B cell (primary cell): ENCODE measurements at regions not wholly inside any gene's neighbourhood (a gene's known extent, or its start where the extent isn't known, plus 50 kb on each side); places are given as distances from the start of the nearest gene placed in this dataset.

ENCODE experiments used
- ATAC-seq: fragments of 200-7000 bp; cut with Tn5 transposase; one replicate; pipeline ENCODE4 v1.10.0; 2021; ENCODE audit warnings: low read depth, mild to moderate bottlenecking, moderate number of reproducible peaks, moderate library complexity
- CTCF ChIA-PET: fragments of 350-600 bp; sonication (Branson Sonifier 250); formaldehyde crosslinking; loops from one replicate; lab custom pipeline; 2021; ENCODE audit warnings: antibody characterized with exemption, inconsistent platforms; lab: Charles Lee
- POLR2A ChIA-PET: fragments of 350-600 bp; sonication (Branson Sonifier 250); formaldehyde crosslinking; loops from one replicate; lab custom pipeline; 2021; ENCODE audit warnings: antibody characterized with exemption; lab: Charles Lee
- DNase-seq: peaks from one replicate; pipeline ENCODE4 v3.0.0; 2013
- H2AFZ ChIP-seq: 2 replicates; pipeline ENCODE4 v1.6.1; 2012; ENCODE audit warnings: mild to moderate bottlenecking, low read depth, low read length; ENCODE audit not compliant: insufficient read depth, poor library complexity, severe bottlenecking
- H3K27ac ChIP-seq, 2 donors: 1 replicate in 1 of 2; 2 replicates in 1 of 2; pipeline ENCODE4 v1.5.1; 2012 to 2013; ENCODE audit warnings: low read length in 2 of 2, mild to moderate bottlenecking in 2 of 2, moderate library complexity in 1 of 2
- H3K27me3 ChIP-seq, 4 experiments: fragments of 200-600 bp in 1 of 4; sonication (generic) in 1 of 4; replicated peaks in 1 of 4; 1 replicate in 2 of 4; 2 replicates in 2 of 4; pipeline versions ENCODE4 v1.6.1 to v1.7.0; 2013 to 2016; ENCODE audit warnings: low read length in 3 of 4, mild to moderate bottlenecking in 2 of 4, mixed read lengths in 1 of 4, moderate library complexity in 1 of 4; ENCODE audit not compliant: insufficient read depth in 4 of 4, control insufficient read depth in 3 of 4; ENCODE audit errors: control extremely low read depth in 1 of 4
- H3K36me3 ChIP-seq, 2 experiments: replicated peaks in 1 of 2; 1 replicate in 1 of 2; 2 replicates in 1 of 2; pipeline versions ENCODE4 v1.6.1 to v1.7.1; 2013; ENCODE audit warnings: low read length in 1 of 2; ENCODE audit not compliant: insufficient read depth in 2 of 2, control insufficient read depth in 1 of 2; ENCODE audit errors: control extremely low read depth in 1 of 2, extremely low read depth in 1 of 2
- H3K4me1 ChIP-seq, 2 donors: fragments of 200-600 bp in 1 of 2; sonication (generic) in 1 of 2; 1 replicate in 1 of 2; 2 replicates in 1 of 2; pipeline versions ENCODE4 v1.5.1 to v1.6.1; 2013 to 2017; ENCODE audit warnings: low read length in 2 of 2; ENCODE audit not compliant: control insufficient read depth in 2 of 2, insufficient read depth in 2 of 2
- H3K4me2 ChIP-seq: replicated peaks from 2 replicates; pipeline ENCODE3; 2012; ENCODE audit warnings: mild to moderate bottlenecking, low read depth, low read length; ENCODE audit not compliant: poor library complexity, severe bottlenecking
- H3K4me3 ChIP-seq, 5 experiments: fragments of 200-600 bp in 1 of 5; sonication (generic) in 1 of 5; 1 replicate in 3 of 5; 2 replicates in 2 of 5; pipeline versions ENCODE4 v1.5.1 to v1.7.0; 2011 to 2016; ENCODE audit warnings: low read length in 4 of 5, mild to moderate bottlenecking in 4 of 5, low read depth in 2 of 5, control low read depth in 1 of 5, moderate library complexity in 1 of 5; ENCODE audit not compliant: insufficient read depth in 1 of 5; ENCODE audit errors: control extremely low read depth in 1 of 5, extremely low read depth in 1 of 5
- H3K79me2 ChIP-seq: fragments of 200-600 bp; sonication (generic); one replicate; pipeline ENCODE4 v1.6.0; 2016; ENCODE audit warnings: low read length; ENCODE audit not compliant: control insufficient read depth, insufficient read depth
- H3K9ac ChIP-seq: fragments of 200-600 bp; sonication (generic); 2 replicates; pipeline ENCODE4 v1.6.1; 2017; ENCODE audit warnings: mild to moderate bottlenecking, low read length, moderate library complexity
- H3K9me3 ChIP-seq, 3 donors: one replicate each; pipeline versions ENCODE4 v1.6.1 to v1.7.1; 2013; ENCODE audit warnings: low read length in 2 of 3; ENCODE audit not compliant: control insufficient read depth in 2 of 3, insufficient read depth in 1 of 3; ENCODE audit errors: control extremely low read depth in 1 of 3
- H4K20me1 ChIP-seq: 2 replicates; pipeline ENCODE4 v1.6.0; 2012; ENCODE audit warnings: mild to moderate bottlenecking, low read length; ENCODE audit not compliant: insufficient read depth, control insufficient read depth, poor library complexity, severe bottlenecking
- H3K27ac Mint-ChIP-seq: one replicate; pipeline ENCODE4 v1.8.0; 2021; ENCODE audit warnings: mixed read lengths
- H3K27me3 Mint-ChIP-seq: one replicate; pipeline ENCODE4 v1.8.0; 2021; ENCODE audit warnings: mixed read lengths
- H3K4me1 Mint-ChIP-seq: one replicate; pipeline ENCODE4 v1.8.0; 2021; ENCODE audit warnings: mixed read lengths
- H3K4me3 Mint-ChIP-seq: one replicate; pipeline ENCODE4 v1.8.0; 2021; ENCODE audit warnings: mixed read lengths
- H3K9me3 Mint-ChIP-seq: one replicate; pipeline ENCODE4 v1.8.0; 2022; ENCODE audit warnings: mixed read lengths; ENCODE audit not compliant: insufficient read depth
- EZH2 ChIP-seq: IDR thresholded peaks from 2 replicates; pipeline ENCODE4 v1.6.1; 2012; ENCODE audit warnings: borderline replicate concordance, low read depth, mild to moderate bottlenecking, moderate library complexity, low read length; ENCODE audit not compliant: insufficient read depth, poor library complexity, severe bottlenecking
- WGBS: methylation state at CpG from one replicate; pipeline ENCODE4 v1.1.5; 2013; ENCODE audit warnings: missing lambda C conversion rate; ENCODE audit not compliant: insufficient coverage; 5-methylcytosine and 5-hydroxymethylcytosine counted together
- intact Hi-C: fragments of 100-400 bp; cut with micrococcal nuclease; formaldehyde crosslinking; loops from one replicate; pipeline ENCODE4 v1.10.0; 2022
- TF ChIP-seq, protein P1 (sequence below): fragments of 200-600 bp; IDR thresholded peaks from one replicate; pipeline ENCODE4 v1.8.0; 2022; ENCODE audit warnings: antibody characterized with exemption, mild to moderate bottlenecking

DNA sequence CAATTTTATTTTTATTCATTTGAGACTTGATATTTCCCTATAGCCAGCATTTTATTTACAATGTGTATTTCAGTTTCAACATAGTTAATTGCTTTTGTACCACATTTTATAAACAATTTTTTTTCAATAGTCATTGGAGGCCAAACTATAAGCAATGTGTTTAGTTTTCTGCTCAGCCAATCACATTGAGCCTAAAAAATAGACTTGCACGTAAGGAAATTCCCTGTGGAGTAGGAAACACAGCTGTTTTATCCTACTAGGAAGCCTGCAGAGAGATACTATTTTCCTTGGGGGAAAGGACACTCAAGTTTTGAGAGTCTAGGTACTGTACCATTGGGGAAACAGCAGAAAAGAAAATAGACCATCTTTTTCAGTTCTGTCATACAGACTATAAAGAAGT is 410.2 kb upstream of the GOT2 start:
- 100% methylated on average over 1 of the region's 1 CpG for WGBS
- peaks cover 9% of the 10 kb centered on the region for H3K9me3 Mint-ChIP-seq
- Histone ChIP-seq H4K20me1 (no peaks in the 10 kb centered on the region), H3K4me3 (no peak overlapping the region), H3K4me1 (no peaks in the 10 kb centered on the region), H3K79me2 (no peaks in the 10 kb centered on the region), H2AFZ (no peak overlapping the region), H3K27ac (no peak overlapping the region), H3K9me3 (no peaks in the 10 kb centered on the region), H3K27me3 (no peaks in the 10 kb centered on the region), H3K36me3 (no peaks in the 10 kb centered on the region), H3K9ac (no peak overlapping the region), H3K4me2 (no peak overlapping the region)
- H3K4me1 Mint-ChIP-seq, result no peaks in the 10 kb centered on the region
- H3K27ac Mint-ChIP-seq, result no peak overlapping the region
- no peak overlapping the region for H3K4me3 Mint-ChIP-seq
- ATAC-seq (no peak), DNase-seq (no peak)
- ChIA-PET POLR2A (no interaction called here), CTCF (interaction anchor here (0.7 kb wide), 1 partner anchor 146 kb away, joined by 4 read pairs; no protein-coding TSS in a partner anchor)
- no peak for TF ChIP-seq EZH2
- TF ChIP-seq, protein P1, sequence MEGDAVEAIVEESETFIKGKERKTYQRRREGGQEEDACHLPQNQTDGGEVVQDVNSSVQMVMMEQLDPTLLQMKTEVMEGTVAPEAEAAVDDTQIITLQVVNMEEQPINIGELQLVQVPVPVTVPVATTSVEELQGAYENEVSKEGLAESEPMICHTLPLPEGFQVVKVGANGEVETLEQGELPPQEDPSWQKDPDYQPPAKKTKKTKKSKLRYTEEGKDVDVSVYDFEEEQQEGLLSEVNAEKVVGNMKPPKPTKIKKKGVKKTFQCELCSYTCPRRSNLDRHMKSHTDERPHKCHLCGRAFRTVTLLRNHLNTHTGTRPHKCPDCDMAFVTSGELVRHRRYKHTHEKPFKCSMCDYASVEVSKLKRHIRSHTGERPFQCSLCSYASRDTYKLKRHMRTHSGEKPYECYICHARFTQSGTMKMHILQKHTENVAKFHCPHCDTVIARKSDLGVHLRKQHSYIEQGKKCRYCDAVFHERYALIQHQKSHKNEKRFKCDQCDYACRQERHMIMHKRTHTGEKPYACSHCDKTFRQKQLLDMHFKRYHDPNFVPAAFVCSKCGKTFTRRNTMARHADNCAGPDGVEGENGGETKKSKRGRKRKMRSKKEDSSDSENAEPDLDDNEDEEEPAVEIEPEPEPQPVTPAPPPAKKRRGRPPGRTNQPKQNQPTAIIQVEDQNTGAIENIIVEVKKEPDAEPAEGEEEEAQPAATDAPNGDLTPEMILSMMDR, result no peak
- no peaks in the 10 kb centered on the region for H3K27me3 Mint-ChIP-seq
- intact Hi-C loops, result no loop called here

DNA sequence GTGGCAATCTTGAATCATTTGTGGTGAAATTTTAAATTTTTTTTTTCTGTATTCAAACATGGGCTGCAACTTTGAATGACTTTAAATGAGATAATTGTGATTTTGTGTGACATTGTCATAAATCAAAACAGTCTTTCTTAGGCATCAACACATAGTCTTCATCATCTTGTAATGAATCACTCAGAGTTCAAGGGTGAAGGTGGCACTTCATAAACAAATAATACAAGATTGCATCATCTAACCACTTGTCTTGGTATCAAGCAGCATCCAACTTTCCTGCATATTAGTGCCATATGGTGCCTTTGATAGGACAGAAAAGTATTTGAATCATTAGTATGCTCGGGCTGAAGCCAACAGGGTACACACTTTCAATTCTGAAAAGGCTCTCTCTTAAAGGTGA is 392.4 kb upstream of the GOT2 start:
- POLR2A ChIA-PET, result no interaction called here
- Mint-ChIP-seq H3K4me3 (no peak overlapping the region), H3K27ac (no peak overlapping the region), H3K9me3 (no peaks in the 10 kb centered on the region), H3K4me1 (no peaks in the 10 kb centered on the region), H3K27me3 (no peaks in the 10 kb centered on the region)
- no peaks in the 10 kb centered on the region for H3K4me1 ChIP-seq
- intact Hi-C loops, result no loop called here
- no peaks in the 10 kb centered on the region for H3K9me3 ChIP-seq
- H4K20me1 ChIP-seq, result no peaks in the 10 kb centered on the region
- no peaks in the 10 kb centered on the region for H3K79me2 ChIP-seq
- CTCF ChIA-PET, result no interaction called here
- DNase-seq (no peak), ATAC-seq (no peak)
- no CpG with 5 or more reads among the region's 1 CpG for WGBS
- no peak overlapping the region for H3K4me3 ChIP-seq
- no peaks in the 10 kb centered on the region for H3K36me3 ChIP-seq
- TF ChIP-seq, protein P1, result no peak
- no peak for TF ChIP-seq EZH2
- H3K27me3 ChIP-seq, result no peaks in the 10 kb centered on the region
- H3K4me2 ChIP-seq, result no peak overlapping the region
- no peak overlapping the region for H2AFZ ChIP-seq
- H3K27ac ChIP-seq, result no peak overlapping the region
- H3K9ac ChIP-seq, result no peak overlapping the region
